SK-N-SH (cell line): ENCODE measurements at regions not wholly inside any gene's neighbourhood (a gene's known extent, or its start where the extent isn't known, plus 50 kb on each side); places are given as distances from the start of the nearest gene placed in this dataset.

Source experiments
- CTCF ChIA-PET: fragments of 300-600, 350-600 bp; formaldehyde crosslinking; extraction: SDS; loops from one replicate; lab custom pipeline; 2021; lab: Yijun Ruan, JAX
- POLR2A ChIA-PET: fragments of 350-600 bp; sonication (Branson Sonifier 250); formaldehyde crosslinking; extraction: SDS; loops from one replicate; lab custom pipeline; 2020; ENCODE audit warnings: antibody characterized with exemption, inconsistent platforms; lab: Yijun Ruan, JAX
- DNase-seq: peaks from one replicate; pipeline ENCODE4 v3.0.0; 2012
- H2AFZ ChIP-seq: fragments of 200-600 bp; sonication (generic); 2 replicates; pipeline ENCODE4 v1.8.1; 2016; ENCODE audit warnings: antibody characterized with exemption, mild to moderate bottlenecking, low read depth
- H3F3A ChIP-seq: fragments of 200-600 bp; sonication (generic); replicated peaks from 2 replicates; pipeline ENCODE3; 2016; ENCODE audit warnings: antibody characterized with exemption, mild to moderate bottlenecking; ENCODE audit not compliant: insufficient read depth
- H3K27ac ChIP-seq, 2 experiments: fragments of 200-500 bp in 1 of 2; fragments of 200-600 bp in 1 of 2; sonication (Bioruptor generic) in 1 of 2; sonication (generic), shearing (Covaris generic) in 1 of 2; 2 replicates each; pipeline versions ENCODE4 v1.5.1 to v1.6.1; 2014 to 2016; ENCODE audit warnings: low read depth in 2 of 2, inconsistent platforms in 1 of 2, low read length in 1 of 2, mild to moderate bottlenecking in 1 of 2, mixed read lengths in 1 of 2
- H3K27me3 ChIP-seq: fragments of 200-600 bp; sonication (generic), shearing (Covaris generic); 2 replicates; pipeline ENCODE4 v1.6.1; 2016; ENCODE audit warnings: mixed run types; ENCODE audit not compliant: insufficient read depth
- H3K36me3 ChIP-seq, 2 experiments: fragments of 200-500 bp in 1 of 2; fragments of 200-600 bp in 1 of 2; sonication (Bioruptor generic) in 1 of 2; sonication (generic) in 1 of 2; replicated peaks in 1 of 2; 2 replicates each; pipeline versions ENCODE3 to v1.5.1; 2014 to 2016; ENCODE audit warnings: low read length in 1 of 2, mild to moderate bottlenecking in 1 of 2; ENCODE audit not compliant: insufficient read depth in 2 of 2, control insufficient read depth in 1 of 2
- H3K4me1 ChIP-seq, 2 experiments: fragments of 200-500 bp in 1 of 2; fragments of 200-600 bp in 1 of 2; sonication (Bioruptor generic) in 1 of 2; sonication (generic), shearing (Covaris generic) in 1 of 2; 2 replicates each; pipeline versions ENCODE4 v1.5.1 to v1.6.1; 2014 to 2016; ENCODE audit warnings: low read depth in 1 of 2, low read length in 1 of 2, mixed run types in 1 of 2; ENCODE audit not compliant: insufficient read depth in 2 of 2, control insufficient read depth in 1 of 2
- H3K4me2 ChIP-seq: fragments of 200-600 bp; sonication (generic), shearing (Covaris generic); 2 replicates; pipeline ENCODE4 v1.6.1; 2017; ENCODE audit warnings: mixed run types
- H3K4me3 ChIP-seq, 2 experiments: fragments of 200-500 bp in 1 of 2; fragments of 200-600 bp in 1 of 2; sonication (Bioruptor generic) in 1 of 2; sonication (generic), shearing (Covaris generic) in 1 of 2; 2 replicates each; pipeline versions ENCODE4 v1.5.1 to v1.8.1; 2014 to 2016; ENCODE audit warnings: low read depth in 2 of 2, inconsistent platforms in 1 of 2, low read length in 1 of 2, mild to moderate bottlenecking in 1 of 2, mixed read lengths in 1 of 2, moderate library complexity in 1 of 2
- H3K79me2 ChIP-seq: fragments of 200-600 bp; sonication (generic); 2 replicates; pipeline ENCODE4 v1.8.1; 2017; ENCODE audit warnings: mild to moderate bottlenecking; ENCODE audit not compliant: insufficient read depth
- H3K9ac ChIP-seq: fragments of 200-600 bp; sonication (generic); 2 replicates; pipeline ENCODE4 v1.6.1; 2017; ENCODE audit warnings: mixed run types
- H3K9me2 ChIP-seq: fragments of 200-600 bp; sonication (generic); 2 replicates; pipeline ENCODE4 v1.6.1; 2017; ENCODE audit warnings: mixed run types
- H3K9me3 ChIP-seq: fragments of 200-600 bp; sonication (generic); 2 replicates; pipeline ENCODE4 v1.6.1; 2017; ENCODE audit warnings: mixed run types, mild to moderate bottlenecking, moderate library complexity
- H4K20me1 ChIP-seq: fragments of 200-600 bp; sonication (generic); 2 replicates; pipeline ENCODE4 v1.6.1; 2017; ENCODE audit warnings: mild to moderate bottlenecking, mixed run types; ENCODE audit not compliant: insufficient read depth
- CTCF ChIP-seq: fragments of 200-600 bp; sonication (generic); IDR thresholded peaks from 2 replicates; pipeline ENCODE4 v1.6.1; 2017; ENCODE audit warnings: antibody characterized with exemption, mild to moderate bottlenecking, moderate library complexity
- ELF1 ChIP-seq: IDR thresholded peaks from 2 replicates; pipeline ENCODE4 v1.4.0; 2012
- EZH2phosphoT487 ChIP-seq: fragments of 200-600 bp; sonication (generic); IDR thresholded peaks from 2 replicates; pipeline ENCODE4 v1.6.1; 2017; ENCODE audit warnings: low read depth, mixed run types, mild to moderate bottlenecking, antibody characterized with exemption, moderate library complexity, borderline replicate concordance
- FOSL2 ChIP-seq: IDR thresholded peaks from 2 replicates; pipeline ENCODE4 v1.4.0; 2012; ENCODE audit warnings: low read depth, mild to moderate bottlenecking, moderate library complexity, borderline replicate concordance
- FOXJ3 ChIP-seq: sonication (generic); formaldehyde crosslinking; IDR thresholded peaks from 2 replicates; pipeline ENCODE4 v1.5.1; 2020; ENCODE audit warnings: mild to moderate bottlenecking, missing genetic modification reagents
- GATA2 ChIP-seq: sonication (generic); formaldehyde crosslinking; IDR thresholded peaks from 2 replicates; pipeline ENCODE4 v1.5.0; 2020; ENCODE audit warnings: mild to moderate bottlenecking, missing genetic modification reagents
- JUND ChIP-seq: IDR thresholded peaks from 2 replicates; pipeline ENCODE4 v1.4.0; 2012
- MEF2A ChIP-seq: IDR thresholded peaks from 2 replicates; pipeline ENCODE4 v1.4.0; 2012; ENCODE audit warnings: low read depth, borderline replicate concordance
- MXI1 ChIP-seq: IDR thresholded peaks from 2 replicates; pipeline ENCODE4 v1.6.1; 2012; ENCODE audit warnings: mild to moderate bottlenecking, low read depth, low read length, improper control_type of control experiment
- NFIC ChIP-seq: IDR thresholded peaks from 2 replicates; pipeline ENCODE4 v1.4.0; 2012; ENCODE audit warnings: borderline replicate concordance
- RFX5 ChIP-seq: IDR thresholded peaks from 2 replicates; pipeline ENCODE4 v1.6.1; 2012; ENCODE audit warnings: mild to moderate bottlenecking, improper control_type of control experiment, low read length
- RXRA ChIP-seq: IDR thresholded peaks from 2 replicates; pipeline ENCODE4 v1.4.0; 2012; ENCODE audit warnings: low read depth, mild to moderate bottlenecking, borderline replicate concordance
- SIN3A ChIP-seq: IDR thresholded peaks from 2 replicates; pipeline ENCODE4 v1.6.1; 2012; ENCODE audit warnings: low read depth, mild to moderate bottlenecking, low read length, moderate library complexity, borderline replicate concordance
- SMC3 ChIP-seq: IDR thresholded peaks from 2 replicates; pipeline ENCODE4 v1.6.1; 2012; ENCODE audit warnings: low read depth, low read length, improper control_type of control experiment
- TAF1 ChIP-seq: IDR thresholded peaks from 2 replicates; pipeline ENCODE4 v1.6.1; 2012; ENCODE audit warnings: low read depth, mild to moderate bottlenecking, low read length, moderate library complexity, borderline replicate concordance
- USF1 ChIP-seq: IDR thresholded peaks from 2 replicates; pipeline ENCODE4 v1.4.0; 2012; ENCODE audit warnings: low read depth, borderline replicate concordance
- WGBS: methylation state at CpG from one replicate; pipeline ENCODE4 v1.1.6; 2017; ENCODE audit warnings: low lambda C conversion rate; 5-methylcytosine and 5-hydroxymethylcytosine counted together

GRCh38 chr10:130484468-130485180 lies 348.4 kb downstream of the GLRX3 start:
- Histone ChIP-seq H3K9me3 (no peaks in the 10 kb centered on the region), H4K20me1 (no peaks in the 10 kb centered on the region), H3K27me3 (no peaks in the 10 kb centered on the region), H3K4me2 (no peak overlapping the region), H2AFZ (no peak overlapping the region), H3K9ac (no peak overlapping the region), H3K79me2 (no peaks in the 10 kb centered on the region), H3K4me3 (no peak overlapping the region), H3F3A (no peaks in the 10 kb centered on the region), H3K36me3 (no peaks in the 10 kb centered on the region), H3K27ac (no peak overlapping the region), H3K4me1 (no peaks in the 10 kb centered on the region), H3K9me2 (no peaks in the 10 kb centered on the region)
- ChIA-PET POLR2A (no interaction called here), CTCF (interaction anchor here (1.5 kb wide), 1 partner anchor 11 kb away, joined by 3 read pairs; no protein-coding TSS in a partner anchor)
- no peak for TF ChIP-seq ELF1
- TF ChIP-seq MEF2A = no peak
- TF ChIP-seq NFIC = no peak
- DNase-seq = no peak
- 32% methylated on average over 16 of the region's 18 CpGs for WGBS

- Histone ChIP-seq H3K27ac (no peak overlapping the region), H3F3A (no peaks in the 10 kb centered on the region), H3K4me2 (no peak overlapping the region), H3K36me3 (no peaks in the 10 kb centered on the region), H3K9me3 (no peaks in the 10 kb centered on the region), H4K20me1 (no peaks in the 10 kb centered on the region), H3K79me2 (no peaks in the 10 kb centered on the region), H2AFZ (no peak overlapping the region), H3K9ac (no peak overlapping the region), H3K4me3 (no peak overlapping the region), H3K9me2 (no peaks in the 10 kb centered on the region), H3K4me1 (no peaks in the 10 kb centered on the region), H3K27me3 (no peaks in the 10 kb centered on the region)
- WGBS = 52% methylated on average over 22 of the region's 27 CpGs
- POLR2A ChIA-PET = no interaction called here
- TF ChIP-seq FOSL2 = no peak
- TF ChIP-seq EZH2phosphoT487 = no peak
- TF ChIP-seq MXI1 = no peak
- DNase-seq = no peak
- CTCF ChIA-PET = no interaction called here
Measured at GRCh38 chr10:130485236-130485957, 349.2 kb downstream of the GLRX3 start.

GRCh38 chr10:130485958-130486895 lies 350.0 kb downstream of the GLRX3 start:
- Histone ChIP-seq H2AFZ (no peak overlapping the region), H3K27me3 (no peaks in the 10 kb centered on the region), H3K9ac (no peak overlapping the region), H3K4me3 (no peak overlapping the region), H4K20me1 (no peaks in the 10 kb centered on the region), H3K27ac (no peak overlapping the region), H3K9me2 (no peaks in the 10 kb centered on the region), H3K9me3 (no peaks in the 10 kb centered on the region), H3K4me1 (no peaks in the 10 kb centered on the region), H3K79me2 (no peaks in the 10 kb centered on the region), H3K4me2 (no peak overlapping the region), H3F3A (no peaks in the 10 kb centered on the region), H3K36me3 (no peaks in the 10 kb centered on the region)
- 44% methylated on average over 28 of the region's 29 CpGs for WGBS
- ChIA-PET CTCF (no interaction called here), POLR2A (no interaction called here)
- no peak for DNase-seq
- TF ChIP-seq JUND (no peak), CTCF (no peak), SIN3A (no peak), USF1 (no peak), TAF1 (no peak), RXRA (no peak), SMC3 (no peak), FOXJ3 (CRISPR knock-in tag) (no peak), GATA2 (CRISPR knock-in tag) (no peak), RFX5 (no peak)
